Adrenal gland (tissue), 5 donors: ENCODE measurements at regions not wholly inside any gene's neighbourhood (a gene's known extent, or its start where the extent isn't known, plus 50 kb on each side); places are given as distances from the start of the nearest gene placed in this dataset.

Source experiments
- CTCF ChIP-seq, 6 experiments: fragments of 450-650 bp in 4 of 6; fragments of 200-600 bp in 2 of 6; sonication (generic) in 1 of 6; IDR thresholded peaks; 1 replicate in 5 of 6; 2 replicates in 1 of 6; pipeline versions ENCODE4 v1.5.1 to v1.8.0; 2016 to 2021; ENCODE audit warnings: antibody characterized with exemption in 6 of 6, mild to moderate bottlenecking in 2 of 6, moderate library complexity in 1 of 6
- POLR2A ChIP-seq, 2 donors: fragments of 450-650 bp; IDR thresholded peaks; one replicate each; pipeline ENCODE4 v1.6.1; 2017; ENCODE audit warnings: antibody characterized with exemption in 2 of 2, mild to moderate bottlenecking in 2 of 2, moderate library complexity in 1 of 2
- donor health status: DM: no; HTN: no; CAD: no.

GRCh38 chr5:173686950-173687349, 70.5 kb upstream of the BOD1 start:
- TF ChIP-seq CTCF (IDR thresholded peaks at IDR 0.05) (no peak), POLR2A (IDR thresholded peaks at IDR 0.05) (no peak)
